ENCODE measurements at regions not wholly inside any gene's neighbourhood (a gene's known extent, or its start where the extent isn't known, plus 50 kb on each side); places are given as distances from the start of the nearest gene placed in this dataset.
"Not testable (repeated sequence)": the region's sequence is repeated elsewhere in the genome, so short reads cannot be mapped to it uniquely, and the experiment has no call there.

DNA sequence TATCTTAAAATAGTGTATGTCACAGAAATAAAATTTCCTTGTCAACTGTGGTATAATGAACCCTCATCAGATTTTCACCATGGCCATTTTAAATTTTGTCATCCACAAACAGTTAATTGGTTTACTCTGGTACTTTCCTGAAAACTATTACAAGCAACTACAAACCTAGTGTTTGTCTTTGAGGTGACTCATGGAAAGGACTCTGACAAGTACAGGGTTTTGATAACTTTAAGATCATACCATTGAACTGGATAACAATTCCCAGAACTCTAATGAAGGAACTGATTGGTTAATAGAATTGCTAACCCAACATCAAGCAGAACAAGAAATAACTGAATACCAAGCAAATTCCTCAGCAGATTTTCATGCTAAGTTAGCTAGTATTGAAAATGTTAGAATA lies 237.7 kb upstream of the IPO5 start:
- DNase-seq (ENCODE audit: low read depth in 4 of 4, low spot score in 2 of 4) = no peak

DNA sequence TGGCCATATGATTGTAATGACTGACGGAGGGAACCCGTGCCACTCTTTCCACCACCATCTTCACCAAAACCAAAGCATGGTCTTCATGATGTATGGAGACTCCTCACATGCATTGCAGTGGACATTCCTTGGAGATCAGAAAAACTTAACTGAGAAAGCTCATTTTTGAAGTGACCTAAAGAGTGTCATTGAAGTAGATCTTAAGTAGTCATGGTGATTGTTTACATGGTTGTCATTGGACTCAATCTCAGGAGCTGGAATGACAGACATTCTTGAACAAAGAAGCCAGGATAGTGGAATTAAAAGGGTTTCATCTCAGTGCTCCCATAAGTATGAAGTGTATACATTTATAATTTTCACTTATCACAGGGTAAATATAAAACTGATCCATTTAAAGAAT lies 236.7 kb upstream of the IPO5 start:
- no peak for DNase-seq (ENCODE audit: low read depth in 4 of 4, low spot score in 2 of 4)

DNA sequence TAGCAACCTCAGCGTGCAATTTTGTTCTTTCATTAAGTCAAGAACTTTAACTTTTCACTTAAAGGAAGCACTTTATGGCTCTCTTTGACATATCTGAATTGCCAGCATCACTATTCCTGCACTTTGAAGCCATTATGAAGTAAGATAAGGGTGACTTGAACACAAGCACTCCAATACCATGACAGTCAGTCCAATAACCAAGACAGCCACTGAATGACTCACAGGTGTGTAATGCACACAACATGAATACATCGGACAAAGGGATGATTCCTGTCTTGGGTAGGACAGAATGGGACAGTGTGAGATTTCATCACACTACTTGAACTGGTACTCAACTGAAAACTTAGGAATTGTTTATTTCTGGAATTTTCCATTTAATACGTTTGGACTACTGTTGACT lies 233.7 kb upstream of the IPO5 start:
- DNase-seq (ENCODE audit: low read depth in 4 of 4, low spot score in 2 of 4) = no peak

DNA sequence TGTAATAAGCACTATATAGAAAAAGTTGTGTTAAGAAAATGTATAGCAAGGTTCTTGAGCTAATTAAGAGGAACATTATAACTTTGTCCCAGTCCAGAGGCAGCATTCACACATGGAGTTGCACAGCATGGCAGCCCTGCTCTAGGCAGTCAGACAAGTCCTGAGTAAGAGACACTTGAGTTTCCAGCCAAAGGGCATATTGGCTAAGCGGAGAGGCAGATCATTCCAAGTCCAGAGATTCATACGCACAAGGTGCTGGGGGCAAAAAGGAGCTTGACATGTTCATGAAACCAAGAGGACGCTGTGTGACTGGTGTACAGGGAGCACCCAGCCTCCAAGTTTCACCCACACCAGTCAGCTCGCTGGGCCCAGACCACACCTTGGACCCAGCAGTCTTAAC lies 232.6 kb upstream of the IPO5 start:
- DNase-seq (ENCODE audit: low read depth in 4 of 4, low spot score in 2 of 4) = no peak

DNA sequence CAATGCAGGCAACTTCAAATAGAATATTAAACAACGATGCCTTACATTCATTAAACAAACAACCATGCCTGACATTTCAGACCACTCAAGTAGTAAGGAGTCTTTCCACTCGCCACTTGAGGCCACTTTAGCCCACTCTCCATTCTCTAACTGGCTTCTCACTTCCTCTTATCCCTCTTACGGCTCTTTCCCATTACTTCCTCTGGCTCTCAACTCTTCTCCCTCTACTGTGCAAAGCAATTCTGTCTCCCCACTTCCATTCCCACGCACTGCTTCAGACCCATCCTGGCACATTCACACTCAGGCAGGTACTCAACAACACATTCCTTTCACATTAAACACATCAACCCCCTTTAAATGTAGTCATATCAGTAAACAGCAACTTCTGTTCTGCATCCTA lies 229.8 kb upstream of the IPO5 start:
- DNase-seq (ENCODE audit: low read depth in 4 of 4, low spot score in 2 of 4) = no peak

DNA sequence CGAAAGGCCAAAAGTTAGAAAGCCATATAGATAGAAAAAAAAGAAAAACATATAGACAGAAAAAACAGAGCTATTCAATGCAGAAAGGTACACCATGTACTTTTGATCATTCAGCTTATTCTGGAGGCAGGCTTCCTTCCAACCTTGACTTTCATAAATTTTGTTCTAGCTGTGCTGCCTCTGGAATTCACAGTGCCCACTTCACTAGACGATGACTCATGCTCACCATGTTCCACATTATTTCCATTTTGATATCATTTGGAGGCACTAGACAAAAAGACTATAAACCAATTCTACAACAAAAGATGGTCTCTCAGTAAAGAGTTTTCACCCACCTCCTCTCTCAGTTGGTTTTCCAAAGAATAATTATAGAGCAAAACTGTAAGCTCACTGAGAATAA lies 229.0 kb upstream of the IPO5 start:
- DNase-seq (ENCODE audit: low read depth in 4 of 4, low spot score in 2 of 4) = no peak

DNA sequence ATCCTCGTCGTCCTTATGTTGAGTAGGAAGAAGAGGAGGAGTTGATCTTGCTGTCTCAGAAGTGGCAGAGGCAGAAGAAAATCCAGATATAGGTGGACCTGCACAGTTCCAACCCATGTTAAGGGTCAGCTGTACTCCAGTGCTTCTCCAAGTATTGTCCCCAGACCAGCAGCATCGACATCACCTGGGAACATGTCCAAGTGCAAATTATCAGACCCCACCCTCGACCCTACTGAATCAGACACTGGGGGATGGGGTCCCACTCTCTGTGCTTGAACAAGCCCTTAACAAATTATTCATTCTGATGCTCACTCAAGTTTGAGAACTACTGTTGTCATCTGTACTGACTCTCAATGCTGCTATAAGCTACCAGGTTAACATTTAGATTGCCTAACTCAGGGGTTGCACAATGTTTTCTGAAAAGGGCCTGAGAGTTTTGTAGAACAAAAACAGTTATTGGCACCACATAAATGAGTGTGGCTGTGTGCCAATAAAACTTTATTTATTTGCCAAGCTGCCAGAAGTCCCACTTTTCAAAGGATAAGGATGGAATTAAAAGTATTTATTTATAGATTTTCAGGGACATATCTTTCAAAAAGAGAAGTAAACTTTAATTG lies 226.7 kb upstream of the IPO5 start:
- no peak for DNase-seq (ENCODE audit: low read depth in 4 of 4, low spot score in 2 of 4)

DNA sequence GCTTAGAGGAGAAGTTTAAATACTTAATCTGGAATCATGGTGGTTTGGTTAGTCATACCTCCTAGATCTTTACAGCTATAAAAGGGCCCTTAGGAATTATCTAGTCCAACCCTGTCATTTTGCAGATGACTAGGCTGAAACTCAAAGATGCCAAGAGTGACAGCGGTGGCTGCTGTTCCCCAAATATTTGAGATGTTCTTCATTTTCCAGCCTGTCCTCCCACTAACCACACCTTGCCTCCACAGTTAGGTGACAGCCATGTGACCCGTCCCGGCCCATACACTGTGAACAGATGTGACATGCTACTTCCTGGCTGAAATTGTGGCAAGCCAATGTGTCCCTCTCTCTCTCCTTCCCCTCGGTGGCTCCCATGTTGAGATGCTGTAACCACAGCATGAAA lies 225.5 kb upstream of the IPO5 start:
- DNase-seq (ENCODE audit: low read depth in 4 of 4, low spot score in 2 of 4) = no peak

DNA sequence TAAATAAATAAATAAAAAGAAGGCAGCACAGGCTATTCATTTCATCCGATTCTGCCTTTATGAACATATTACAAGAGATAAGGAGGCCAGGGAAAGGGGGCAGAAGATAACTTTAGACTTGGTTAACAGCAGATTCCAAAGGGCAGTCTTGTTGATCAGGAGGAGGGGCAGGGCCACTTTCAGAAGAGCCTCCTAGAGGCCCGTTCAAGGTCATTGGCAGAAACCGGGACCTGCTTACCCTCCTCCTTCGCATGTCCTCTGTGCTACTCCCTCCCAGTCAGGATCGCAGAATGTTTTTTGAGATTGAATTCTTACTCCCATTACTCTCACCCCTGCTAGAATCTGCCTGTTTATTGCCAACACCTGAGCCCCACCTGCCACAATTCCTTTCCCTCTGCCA lies 217.0 kb upstream of the IPO5 start:
- no peak for DNase-seq (ENCODE audit: low read depth in 4 of 4, low spot score in 2 of 4)

DNA sequence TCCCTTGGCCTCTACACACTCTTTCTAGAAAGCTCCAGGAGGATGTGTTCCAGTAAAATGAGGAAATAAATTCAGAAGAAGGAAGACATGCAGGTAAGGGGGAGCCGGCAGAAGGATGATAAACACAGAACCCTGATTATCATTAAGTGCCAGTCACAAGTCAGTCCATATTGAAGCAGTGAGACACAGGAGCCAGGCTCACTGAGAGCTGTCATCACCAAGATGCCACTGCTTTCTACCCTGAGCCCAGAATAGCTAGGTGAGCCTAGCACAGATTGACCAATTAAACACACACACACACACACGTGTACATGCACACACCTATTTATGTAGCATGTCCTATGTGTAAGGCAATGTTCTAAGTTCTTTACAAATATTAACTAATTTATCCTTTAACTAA lies 211.4 kb upstream of the IPO5 start:
- no peak for DNase-seq (ENCODE audit: low read depth in 4 of 4, low spot score in 2 of 4)

DNA sequence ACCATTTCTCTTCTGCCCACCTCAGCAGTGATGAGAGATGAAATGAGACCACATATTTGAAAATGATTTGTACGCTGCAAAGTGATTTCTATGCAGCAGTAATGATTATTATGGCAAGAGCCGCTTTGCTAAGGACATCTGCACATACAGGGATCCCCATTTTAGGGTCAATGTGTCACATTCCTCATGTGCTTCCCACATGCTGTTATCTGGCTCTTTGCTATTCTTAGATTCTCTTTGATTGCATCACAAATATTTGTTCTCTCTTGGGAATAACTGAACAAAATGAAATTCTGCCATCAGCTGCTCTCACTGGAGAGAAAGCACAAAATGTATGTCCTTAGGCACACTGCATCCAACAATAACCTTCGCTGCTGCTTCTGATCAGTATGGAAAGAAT lies 209.5 kb upstream of the IPO5 start:
- DNase-seq (ENCODE audit: low read depth in 4 of 4, low spot score in 2 of 4) = no peak

DNA sequence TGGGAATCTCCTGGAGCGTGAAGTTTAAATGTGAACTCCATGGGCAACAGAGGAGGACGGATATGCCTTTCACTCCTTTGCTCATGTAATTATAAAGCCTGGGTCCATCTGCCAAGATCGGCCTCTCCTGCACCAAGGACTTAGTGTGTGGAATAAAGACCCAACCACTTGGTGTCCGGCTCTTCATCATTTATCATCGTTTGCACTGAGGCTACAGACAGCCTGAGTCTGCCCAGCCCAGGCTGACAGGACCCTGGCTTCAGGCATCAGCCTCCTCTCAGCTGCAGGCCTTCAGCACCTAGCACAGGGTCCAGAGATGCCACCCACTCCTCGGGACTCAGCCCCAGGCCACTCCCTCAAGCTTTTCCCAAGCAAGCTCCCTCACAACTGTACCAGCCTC lies 206.8 kb upstream of the IPO5 start:
- DNase-seq (ENCODE audit: low read depth in 4 of 4, low spot score in 2 of 4) = no peak

DNA sequence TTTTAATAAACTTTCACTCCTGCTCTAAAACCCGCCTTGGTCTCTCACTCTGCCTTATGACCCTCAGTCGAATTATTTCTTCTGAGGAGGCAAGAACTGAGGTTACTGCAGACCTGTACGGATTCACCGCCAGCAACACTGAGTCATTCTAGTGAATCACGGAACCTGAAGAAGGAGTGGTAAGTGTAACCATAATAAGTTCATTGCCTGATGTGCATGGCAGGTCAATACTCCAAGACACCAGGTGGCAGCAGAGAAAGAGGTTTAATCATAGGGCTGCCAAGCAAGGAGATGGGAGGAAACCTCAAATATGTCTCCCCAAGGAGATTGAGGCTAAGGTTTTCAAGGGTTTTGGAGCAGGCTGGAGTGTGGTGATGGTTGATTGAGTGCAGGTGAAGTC lies 204.3 kb upstream of the IPO5 start:
- no peak for DNase-seq (ENCODE audit: low read depth in 4 of 4, low spot score in 2 of 4)

DNA sequence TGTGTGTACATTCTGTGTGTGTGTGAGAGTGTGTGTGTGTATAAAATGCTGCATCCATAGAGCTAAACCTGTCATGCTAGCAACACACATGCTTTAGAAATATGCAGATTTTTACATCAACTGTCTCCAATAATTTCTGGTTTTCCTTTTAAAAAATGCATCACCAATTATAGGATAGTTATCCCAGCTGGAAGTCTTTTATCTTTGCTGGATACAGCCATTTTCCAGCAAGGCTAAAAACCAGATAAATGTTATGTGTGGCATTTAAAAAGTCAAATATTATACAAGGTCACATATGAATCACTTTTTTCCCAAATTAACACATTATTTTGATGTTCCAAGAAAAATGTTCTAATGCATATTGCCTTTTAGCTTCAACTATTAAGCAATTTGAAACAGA lies 202.0 kb upstream of the IPO5 start:
- DNase-seq (ENCODE audit: low read depth in 4 of 4, low spot score in 2 of 4) = no peak

DNA sequence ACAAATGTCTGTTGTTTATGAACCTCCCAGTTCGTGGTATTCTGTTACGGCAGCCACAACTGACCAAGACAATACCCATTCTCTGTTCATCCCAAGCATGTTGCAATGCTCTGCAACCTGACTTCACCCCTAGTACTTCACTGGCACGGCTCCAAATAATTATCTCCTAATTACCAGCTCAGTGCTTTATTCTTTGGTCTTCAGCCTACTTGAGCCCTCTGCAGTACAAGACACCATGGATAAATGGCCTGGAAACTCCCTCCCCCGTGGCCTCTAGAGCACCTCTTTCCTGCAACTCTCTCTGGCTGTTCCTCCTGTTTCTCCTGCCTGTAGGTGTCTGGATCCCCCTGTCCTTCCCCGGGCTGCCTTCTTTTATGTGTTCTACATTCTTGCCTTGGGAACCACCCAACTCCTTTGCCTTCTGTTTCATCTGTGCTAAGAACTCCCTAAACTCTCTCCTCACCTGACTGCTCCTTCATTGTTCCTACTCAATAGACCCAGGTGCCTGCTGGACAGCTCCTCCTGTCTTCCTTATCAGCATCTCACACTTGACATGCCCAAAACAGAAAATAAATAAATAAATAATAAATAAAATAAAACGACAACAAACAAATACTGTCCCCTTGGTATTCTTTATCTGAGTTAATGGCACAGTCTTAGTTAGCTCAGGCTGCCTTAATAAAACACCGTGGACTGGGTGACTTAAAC lies 200.4 kb upstream of the IPO5 start:
- no peak for DNase-seq (ENCODE audit: low read depth in 4 of 4, low spot score in 2 of 4)

DNA sequence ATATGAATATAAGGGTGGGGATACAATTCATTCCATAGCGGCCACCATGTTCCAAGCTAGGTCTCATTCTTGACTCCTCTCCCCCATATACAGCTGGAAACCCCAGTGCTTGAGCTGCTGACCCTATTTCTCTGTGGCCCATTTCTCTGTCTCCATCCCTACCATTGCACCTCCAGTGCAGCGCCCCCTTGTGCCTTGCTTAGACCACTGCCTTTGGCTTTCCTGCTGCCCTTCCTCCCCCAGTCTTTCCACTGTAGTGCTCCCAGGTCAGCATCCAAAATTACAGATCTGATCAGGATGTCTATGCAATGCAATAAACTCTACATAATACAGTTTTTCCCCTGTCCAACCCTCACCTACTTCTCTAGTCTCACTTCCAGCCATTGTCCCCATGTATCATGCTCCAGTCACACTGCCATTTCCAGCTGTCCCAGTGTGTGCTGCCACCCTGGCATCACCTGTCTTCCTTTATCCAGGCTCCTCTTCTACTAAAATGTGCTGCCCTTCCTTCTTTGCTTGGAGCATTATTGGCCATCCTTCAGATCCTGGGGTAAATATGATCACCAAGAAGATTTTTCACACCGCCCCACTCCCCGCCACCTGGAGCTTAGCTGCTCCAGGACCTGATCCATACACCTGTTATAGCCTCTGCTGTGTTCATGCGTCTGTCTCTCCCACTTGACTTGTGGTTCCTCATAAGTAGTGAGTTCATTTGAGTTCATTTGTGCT lies 199.4 kb upstream of the IPO5 start:
- no peak for DNase-seq (ENCODE audit: low read depth in 4 of 4, low spot score in 2 of 4)

DNA sequence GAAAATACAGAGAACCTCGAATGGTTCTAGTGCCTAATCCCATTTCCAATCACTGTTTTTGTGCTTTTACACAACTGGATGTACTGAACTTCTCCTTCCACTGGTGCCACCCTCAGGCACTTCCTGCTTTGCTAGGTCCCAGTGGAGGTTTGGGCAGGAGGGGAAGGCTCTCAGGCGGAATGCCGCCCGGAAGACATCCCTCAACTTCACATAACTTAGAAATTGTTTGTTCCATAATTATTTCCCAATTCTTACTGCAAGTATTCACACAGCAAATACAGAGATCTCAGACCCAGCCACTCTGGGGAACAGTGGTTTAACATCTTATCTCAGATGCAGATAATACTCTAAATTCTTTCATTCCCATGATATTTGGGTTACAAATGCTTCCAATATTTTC lies 195.7 kb upstream of the IPO5 start:
- DNase-seq (ENCODE audit: low read depth in 4 of 4, low spot score in 2 of 4) = no peak

DNA sequence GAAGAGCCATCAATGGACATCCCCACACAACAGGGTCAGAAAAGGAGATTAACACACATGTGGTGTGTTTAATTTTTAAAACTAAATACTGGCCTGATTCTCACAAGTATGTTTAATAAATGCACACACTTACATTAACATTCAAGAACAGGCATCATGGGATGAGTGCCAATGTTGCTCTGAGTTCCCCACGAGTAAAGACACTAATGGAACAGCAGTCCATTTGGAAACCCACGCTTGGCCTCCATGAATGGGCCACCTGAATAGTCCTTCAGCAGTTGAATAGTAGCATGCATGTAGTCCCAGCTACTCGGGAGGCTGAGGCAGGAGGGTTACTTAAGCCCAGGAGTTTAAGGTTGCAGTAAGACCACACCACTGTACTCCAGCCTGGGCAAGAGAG lies 195.2 kb upstream of the IPO5 start:
- no peak for DNase-seq (ENCODE audit: low read depth in 4 of 4, low spot score in 2 of 4)

DNA sequence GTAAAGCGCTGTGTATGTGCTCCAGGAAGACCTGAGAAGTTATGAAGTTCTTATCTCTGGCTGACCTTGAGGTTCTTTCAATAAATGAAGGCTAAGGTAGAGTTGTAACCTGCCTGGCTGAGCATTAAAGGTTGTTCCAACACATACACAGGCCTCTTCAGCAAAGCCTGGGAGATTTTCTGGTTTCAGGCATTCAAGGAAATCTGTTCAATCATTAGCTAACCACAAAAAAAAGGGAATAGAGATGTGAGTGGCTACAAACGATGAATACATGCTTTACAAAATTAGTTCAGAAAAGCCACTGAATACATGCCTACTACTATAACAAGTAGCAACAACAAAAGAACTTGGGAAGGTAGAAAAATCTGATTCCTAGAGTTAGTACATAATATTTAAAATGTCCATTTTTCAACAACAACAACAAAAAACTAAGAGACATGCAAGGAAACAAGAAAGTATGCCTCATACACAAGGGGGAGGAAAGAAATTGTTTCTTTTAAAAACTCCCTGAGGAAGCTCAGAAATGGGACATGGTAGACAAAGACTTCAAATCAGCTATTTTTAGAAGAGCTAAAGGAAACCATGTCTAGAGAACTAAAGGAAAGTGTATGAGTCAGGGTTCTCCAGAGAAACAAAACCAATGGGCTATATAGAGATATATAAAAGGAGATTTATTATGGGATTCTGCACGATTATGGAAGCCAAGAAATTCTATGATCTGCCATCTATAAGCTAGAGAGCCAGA lies 191.5 kb upstream of the IPO5 start:
- DNase-seq (ENCODE audit: low read depth in 4 of 4, low spot score in 2 of 4) = no peak

DNA sequence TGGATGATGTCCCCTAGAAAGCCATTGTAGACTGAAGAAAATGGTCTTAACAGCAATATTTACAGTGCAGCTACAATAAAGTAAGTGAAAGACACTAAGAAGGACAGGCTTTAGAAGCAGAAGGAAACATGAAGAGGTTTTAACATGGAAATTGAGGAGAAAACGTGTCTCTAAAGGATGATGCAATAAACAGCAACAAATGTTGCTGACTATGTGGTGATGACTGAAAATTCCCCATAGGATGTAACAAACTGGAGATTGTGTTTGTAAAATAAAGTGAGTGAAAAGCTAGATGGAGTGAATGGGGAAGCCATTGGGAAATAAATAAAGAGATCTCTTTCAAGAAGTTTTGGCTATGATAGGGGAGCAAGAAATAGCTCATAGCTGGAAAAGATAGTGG lies 186.7 kb upstream of the IPO5 start:
- no peak for DNase-seq (ENCODE audit: low read depth in 4 of 4, low spot score in 2 of 4)

DNA sequence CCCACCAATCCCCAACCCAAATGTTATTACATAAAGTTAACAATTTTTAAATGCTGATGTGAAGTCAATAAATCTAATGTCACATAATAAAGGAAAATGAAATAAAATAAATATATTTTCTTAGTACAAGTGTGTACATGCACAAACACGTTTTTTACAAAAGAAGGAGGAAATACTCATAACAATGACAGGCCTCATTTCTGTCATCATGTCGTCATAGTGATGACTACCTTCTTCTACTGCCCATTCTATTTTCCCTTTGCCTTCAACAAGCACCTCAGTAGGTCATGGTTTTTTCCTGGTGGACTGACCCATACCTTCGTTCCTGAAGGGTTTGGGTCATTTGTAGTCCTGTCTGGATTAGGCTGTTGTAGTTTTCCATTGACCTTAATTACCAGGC lies 185.3 kb upstream of the IPO5 start:
- no peak for DNase-seq (ENCODE audit: low read depth in 4 of 4, low spot score in 2 of 4)

DNA sequence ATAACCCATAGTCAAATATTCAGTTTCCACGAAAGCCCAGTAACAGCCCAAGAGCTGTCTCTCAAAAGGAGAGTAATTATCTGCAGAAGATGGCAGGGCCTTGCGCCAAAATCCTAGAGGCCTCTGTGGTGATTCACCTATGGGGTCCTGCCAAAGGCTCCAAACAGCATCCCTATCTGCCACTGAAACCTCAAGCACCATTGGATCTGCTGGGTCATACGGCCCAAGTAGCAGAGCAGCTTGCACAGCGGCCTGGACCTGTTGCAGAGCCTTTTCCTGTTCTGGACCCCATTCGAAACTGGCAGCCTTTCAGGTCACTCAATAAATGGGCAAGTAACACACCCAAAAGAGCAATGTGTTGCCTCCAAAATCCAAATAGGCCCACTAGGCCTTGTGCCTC lies 183.2 kb upstream of the IPO5 start:
- not testable (repeated sequence) for DNase-seq (ENCODE audit: low read depth in 4 of 4, low spot score in 2 of 4)

Measured in left renal cortex interstitium (tissue), 4 donors.